GM13976 (cell line): ENCODE measurements at regions not wholly inside any gene's neighbourhood (a gene's known extent, or its start where the extent isn't known, plus 50 kb on each side); places are given as distances from the start of the nearest gene placed in this dataset.
A peak's percentile ranks its signal among the peaks of the same experiment; 100 is the strongest.

Experiments used
- DNase-seq: peaks from one replicate; pipeline ENCODE4 v3.0.0; 2012; ENCODE audit warnings: low spot score
- in situ Hi-C: fragments of 300-500 bp; cut with MboI; formaldehyde crosslinking; loops from one replicate; pipeline ENCODE4 v1.12.0; 2022; ENCODE audit warnings: low sequenced_read_pairs, mixed read lengths, inconsistent platforms; ENCODE audit not compliant: unreplicated experiment
- TF ChIP-seq, protein P1 (sequence below): IDR thresholded peaks from 2 replicates; pipeline ENCODE4 v1.5.1; 2012; ENCODE audit warnings: borderline replicate concordance, mild to moderate bottlenecking; ENCODE audit not compliant: insufficient read depth; ENCODE audit errors: extremely low read depth, missing control alignments, control extremely low read depth

- in situ Hi-C loops: no loop called here
- TF ChIP-seq, protein P1, sequence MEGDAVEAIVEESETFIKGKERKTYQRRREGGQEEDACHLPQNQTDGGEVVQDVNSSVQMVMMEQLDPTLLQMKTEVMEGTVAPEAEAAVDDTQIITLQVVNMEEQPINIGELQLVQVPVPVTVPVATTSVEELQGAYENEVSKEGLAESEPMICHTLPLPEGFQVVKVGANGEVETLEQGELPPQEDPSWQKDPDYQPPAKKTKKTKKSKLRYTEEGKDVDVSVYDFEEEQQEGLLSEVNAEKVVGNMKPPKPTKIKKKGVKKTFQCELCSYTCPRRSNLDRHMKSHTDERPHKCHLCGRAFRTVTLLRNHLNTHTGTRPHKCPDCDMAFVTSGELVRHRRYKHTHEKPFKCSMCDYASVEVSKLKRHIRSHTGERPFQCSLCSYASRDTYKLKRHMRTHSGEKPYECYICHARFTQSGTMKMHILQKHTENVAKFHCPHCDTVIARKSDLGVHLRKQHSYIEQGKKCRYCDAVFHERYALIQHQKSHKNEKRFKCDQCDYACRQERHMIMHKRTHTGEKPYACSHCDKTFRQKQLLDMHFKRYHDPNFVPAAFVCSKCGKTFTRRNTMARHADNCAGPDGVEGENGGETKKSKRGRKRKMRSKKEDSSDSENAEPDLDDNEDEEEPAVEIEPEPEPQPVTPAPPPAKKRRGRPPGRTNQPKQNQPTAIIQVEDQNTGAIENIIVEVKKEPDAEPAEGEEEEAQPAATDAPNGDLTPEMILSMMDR: no peak
- DNase-seq: no peak
These were observed 142.8 kb upstream of the PPP1R2C start for GRCh38 chrX:42920752-42921151.

GRCh38 chrX:42930071-42930470, 152.1 kb upstream of the PPP1R2C start:
- in situ Hi-C loops: loop anchor here (10.0 kb wide), 1 partner anchor 65 kb away; no protein-coding TSS in a partner anchor
- TF ChIP-seq, protein P1: no peak
- no peak for DNase-seq

GRCh38 chrX:42930951-42931350, 153.0 kb upstream of the PPP1R2C start:
- in situ Hi-C loops: loop anchor here (10.0 kb wide), 1 partner anchor 64 kb away; no protein-coding TSS in a partner anchor
- no peak for DNase-seq
- TF ChIP-seq, protein P1: no peak

DNA sequence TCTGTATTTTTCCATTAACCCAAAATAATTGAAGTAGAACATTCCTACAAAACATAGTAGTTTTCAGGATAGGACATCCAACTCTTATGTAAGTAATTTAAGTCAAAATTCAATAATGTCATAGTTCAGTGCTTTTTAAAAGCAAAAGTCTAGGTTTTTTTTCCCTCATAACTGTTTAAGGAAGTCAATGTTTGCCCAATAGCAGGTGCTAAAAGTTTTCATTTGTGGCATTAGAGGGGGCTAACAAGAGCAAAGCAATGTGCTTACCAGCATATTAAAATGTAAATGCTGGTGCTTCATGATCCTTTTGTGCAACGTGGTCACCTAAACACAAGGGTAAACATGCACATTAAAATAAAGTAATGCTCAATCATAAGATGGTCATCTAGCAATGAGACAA, 155.2 kb upstream of the PPP1R2C start:
- in situ Hi-C loops: loop anchor here (10.0 kb wide), 1 partner anchor 62 kb away; no protein-coding TSS in a partner anchor
- DNase-seq: no peak
- TF ChIP-seq, protein P1: no peak

- TF ChIP-seq, protein P1: no peak
- peak; percentile 7 for DNase-seq
- in situ Hi-C loops: loop anchor here (10.0 kb wide), 1 partner anchor 61 kb away; no protein-coding TSS in a partner anchor
These were observed 156.2 kb upstream of the PPP1R2C start for GRCh38 chrX:42934020-42934726.

DNA sequence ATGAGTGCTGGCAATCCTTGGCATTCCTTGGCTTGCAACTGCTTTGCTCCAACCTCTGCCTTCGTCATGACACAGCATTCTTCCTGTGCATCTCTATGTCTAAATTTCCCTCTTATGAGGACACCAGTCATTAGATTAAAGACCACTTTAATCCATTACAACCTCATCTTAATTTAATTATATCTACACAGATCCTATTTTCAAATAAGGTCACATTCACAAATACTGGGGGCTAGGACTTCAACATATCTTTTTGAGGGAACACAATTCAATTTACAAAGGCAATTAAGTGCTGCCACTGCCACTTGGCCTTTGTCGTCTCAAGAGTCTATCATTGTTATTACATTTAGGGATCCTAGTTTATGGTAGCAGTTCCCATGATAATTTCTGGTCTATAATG, 163.7 kb upstream of the PPP1R2C start:
- in situ Hi-C loops: loop anchor here (10.0 kb wide), 1 partner anchor 1147 kb away; no protein-coding TSS in a partner anchor
- TF ChIP-seq, protein P1: no peak
- DNase-seq: no peak
